ENCODE measurements at regions not wholly inside any gene's neighbourhood (a gene's known extent, or its start where the extent isn't known, plus 50 kb on each side); places are given as distances from the start of the nearest gene placed in this dataset.

- POLR2A ChIA-PET = no interaction called here
- TF ChIP-seq CTCF (IDR thresholded peaks at IDR 0.05; ENCODE audit: control extremely low read depth, extremely low read depth, low read depth, missing control alignments) = no peak
- CTCF ChIA-PET = no interaction called here
- no peak for DNase-seq (ENCODE audit: extremely low spot score)
Observed at GRCh38 chr22:34283844-34284243, 363.6 kb upstream of the LARGE1 start.

- ChIA-PET POLR2A (no interaction called here), CTCF (interaction anchor here (1.0 kb wide), 1 partner anchor 9 kb away, joined by 4 read pairs; no protein-coding TSS in a partner anchor)
- DNase-seq (ENCODE audit: extremely low spot score) = no peak
- no peak for TF ChIP-seq CTCF (IDR thresholded peaks at IDR 0.05; ENCODE audit: control extremely low read depth, extremely low read depth, low read depth, missing control alignments)
Observed at GRCh38 chr22:34293324-34293723, 373.0 kb upstream of the LARGE1 start.

GRCh38 chr22:34294476-34294875 is 374.2 kb upstream of the LARGE1 start:
- ChIA-PET CTCF (no interaction called here), POLR2A (no interaction called here)
- TF ChIP-seq CTCF (IDR thresholded peaks at IDR 0.05; ENCODE audit: control extremely low read depth, extremely low read depth, low read depth, missing control alignments) = no peak
- no peak for DNase-seq (ENCODE audit: extremely low spot score)

GRCh38 chr22:34294986-34295385 is 374.7 kb upstream of the LARGE1 start:
- POLR2A ChIA-PET = no interaction called here
- DNase-seq (ENCODE audit: extremely low spot score) = no peak
- no peak for TF ChIP-seq CTCF (IDR thresholded peaks at IDR 0.05; ENCODE audit: control extremely low read depth, extremely low read depth, low read depth, missing control alignments)
- CTCF ChIA-PET = no interaction called here

- CTCF ChIA-PET = no interaction called here
- no peak for DNase-seq (ENCODE audit: extremely low spot score)
- TF ChIP-seq CTCF (IDR thresholded peaks at IDR 0.05; ENCODE audit: control extremely low read depth, extremely low read depth, low read depth, missing control alignments) = no peak
- POLR2A ChIA-PET = no interaction called here
Observed at GRCh38 chr22:34296461-34296860, 376.2 kb upstream of the LARGE1 start.

- ChIA-PET POLR2A (no interaction called here), CTCF (no interaction called here)
- TF ChIP-seq CTCF (IDR thresholded peaks at IDR 0.05; ENCODE audit: control extremely low read depth, extremely low read depth, low read depth, missing control alignments) = no peak
- DNase-seq (ENCODE audit: extremely low spot score) = no peak
Observed at GRCh38 chr22:34297536-34298120, 377.4 kb upstream of the LARGE1 start.

- CTCF ChIA-PET = no interaction called here
- no peak for TF ChIP-seq CTCF (IDR thresholded peaks at IDR 0.05; ENCODE audit: control extremely low read depth, extremely low read depth, low read depth, missing control alignments)
- no peak for DNase-seq (ENCODE audit: extremely low spot score)
- POLR2A ChIA-PET = no interaction called here
Observed at GRCh38 chr22:34299496-34299895, 379.2 kb upstream of the LARGE1 start.
